H9 (cell line): ENCODE measurements at regions not wholly inside any gene's neighbourhood (a gene's known extent, or its start where the extent isn't known, plus 50 kb on each side); places are given as distances from the start of the nearest gene placed in this dataset.

ENCODE experiments used
- DNase-seq: peaks from one replicate; pipeline ENCODE4 v3.0.0-alpha.2; 2017
- H2AFZ ChIP-seq: one replicate; pipeline ENCODE4 v1.6.1; 2013; ENCODE audit warnings: mild to moderate bottlenecking, low read length, control low read depth, moderate library complexity
- H2AK5ac ChIP-seq: 2 replicates; pipeline ENCODE4 v1.6.1; 2013; ENCODE audit warnings: low read length, control low read depth, mixed read lengths; ENCODE audit not compliant: insufficient read length
- H2BK120ac ChIP-seq: one replicate; pipeline ENCODE4 v1.6.1; 2013; ENCODE audit warnings: low read depth, mild to moderate bottlenecking, low read length, control low read depth, inconsistent platforms; ENCODE audit not compliant: poor library complexity, severe bottlenecking
- H2BK12ac ChIP-seq: 2 replicates; pipeline ENCODE4 v1.6.1; 2013; ENCODE audit warnings: low read length, control low read depth, mixed read lengths, low read depth; ENCODE audit not compliant: insufficient read length
- H2BK15ac ChIP-seq: 2 replicates; pipeline ENCODE4 v1.6.1; 2013; ENCODE audit warnings: low read depth, low read length, control low read depth
- H2BK20ac ChIP-seq: one replicate; pipeline ENCODE4 v1.6.1; 2013; ENCODE audit warnings: low read depth, mild to moderate bottlenecking, low read length, control low read depth, inconsistent platforms; ENCODE audit not compliant: poor library complexity, severe bottlenecking
- H2BK5ac ChIP-seq: 2 replicates; pipeline ENCODE4 v1.6.1; 2013; ENCODE audit warnings: low read length, control low read depth, mixed read lengths; ENCODE audit not compliant: insufficient read length
- H3K14ac ChIP-seq: 2 replicates; pipeline ENCODE4 v1.6.1; 2013; ENCODE audit warnings: low read length, control low read depth; ENCODE audit not compliant: insufficient read depth
- H3K18ac ChIP-seq: 2 replicates; pipeline ENCODE4 v1.6.1; 2013; ENCODE audit warnings: low read depth, mild to moderate bottlenecking, mixed read lengths, low read length, control low read depth; ENCODE audit not compliant: insufficient read length
- H3K23ac ChIP-seq: 2 replicates; pipeline ENCODE4 v1.6.1; 2013; ENCODE audit warnings: low read length, control low read depth, mixed read lengths, low read depth; ENCODE audit not compliant: insufficient read length
- H3K23me2 ChIP-seq: 2 replicates; pipeline ENCODE4 v1.6.1; 2013; ENCODE audit warnings: low read depth, mild to moderate bottlenecking, mixed read lengths, low read length, control low read depth; ENCODE audit not compliant: insufficient read length, poor library complexity, severe bottlenecking
- H3K27ac ChIP-seq: 2 replicates; pipeline ENCODE4 v1.5.1; 2013; ENCODE audit warnings: low read length, control low read depth, mixed read lengths, low read depth; ENCODE audit not compliant: insufficient read length
- H3K27me3 ChIP-seq: 2 replicates; pipeline ENCODE4 v1.6.1; 2013; ENCODE audit warnings: low read length, control low read depth, inconsistent platforms; ENCODE audit not compliant: insufficient read depth
- H3K4ac ChIP-seq: 2 replicates; pipeline ENCODE4 v1.6.1; 2013; ENCODE audit warnings: low read depth, mild to moderate bottlenecking, control low read depth, inconsistent platforms, low read length, moderate library complexity
- H3K4me1 ChIP-seq: 2 replicates; pipeline ENCODE4 v1.6.1; 2013; ENCODE audit warnings: low read length, control low read depth, inconsistent platforms; ENCODE audit not compliant: insufficient read depth
- H3K4me2 ChIP-seq: 2 replicates; pipeline ENCODE4 v1.6.1; 2013; ENCODE audit warnings: low read length, control low read depth, mixed read lengths; ENCODE audit not compliant: insufficient read length, insufficient read depth
- H3K56ac ChIP-seq: 2 replicates; pipeline ENCODE4 v1.6.1; 2013; ENCODE audit warnings: low read depth, mild to moderate bottlenecking, mixed read lengths, low read length, control low read depth; ENCODE audit not compliant: insufficient read length
- H3K79me1 ChIP-seq: 2 replicates; pipeline ENCODE4 v1.6.1; 2013; ENCODE audit warnings: low read depth, mild to moderate bottlenecking, moderate library complexity, low read length, control low read depth, inconsistent platforms; ENCODE audit not compliant: insufficient read depth, poor library complexity, severe bottlenecking
- H3K79me2 ChIP-seq: 2 replicates; pipeline ENCODE4 v1.6.1; 2013; ENCODE audit warnings: low read length, control low read depth, inconsistent platforms; ENCODE audit not compliant: insufficient read depth
- H3K9ac ChIP-seq: 2 replicates; pipeline ENCODE4 v1.6.1; 2013; ENCODE audit warnings: low read length, control low read depth, mixed read lengths; ENCODE audit not compliant: insufficient read length; ENCODE audit errors: extremely low read depth
- H3K9me3 ChIP-seq: one replicate; pipeline ENCODE4 v1.6.1; 2013; ENCODE audit warnings: low read depth, low read length, inconsistent platforms; ENCODE audit not compliant: control insufficient read depth
- H3T11ph ChIP-seq: one replicate; pipeline ENCODE4 v1.6.1; 2013; ENCODE audit warnings: mild to moderate bottlenecking, low read length, control low read depth, inconsistent platforms
- H4K20me1 ChIP-seq: one replicate; pipeline ENCODE4 v1.6.1; 2013; ENCODE audit not compliant: control insufficient read depth, insufficient read length, insufficient read depth
- H4K5ac ChIP-seq: 2 replicates; pipeline ENCODE4 v1.6.1; 2013; ENCODE audit warnings: low read depth, mild to moderate bottlenecking, mixed read lengths, low read length, control low read depth; ENCODE audit not compliant: insufficient read length
- H4K8ac ChIP-seq: replicated peaks from 2 replicates; pipeline ENCODE4 v1.6.1; 2013; ENCODE audit warnings: low read length, control low read depth, mixed read lengths, low read depth; ENCODE audit not compliant: insufficient read length
- H4K91ac ChIP-seq: 2 replicates; pipeline ENCODE4 v1.6.1; 2013; ENCODE audit warnings: low read depth, mild to moderate bottlenecking, moderate library complexity, mixed read lengths, low read length, control low read depth; ENCODE audit not compliant: insufficient read length
- H3K27ac Mint-ChIP-seq, 3 experiments: 2 replicates in 2 of 3; 3 replicates in 1 of 3; pipeline ENCODE4 v1.8.0; 2020 to 2021; ENCODE audit warnings: mixed read lengths in 3 of 3, mild to moderate bottlenecking in 1 of 3, moderate library complexity in 1 of 3
- H3K27me3 Mint-ChIP-seq: 2 replicates; pipeline ENCODE4 v1.8.0; 2021; ENCODE audit warnings: low read depth, mild to moderate bottlenecking, moderate library complexity, mixed read lengths
- H3K36me3 Mint-ChIP-seq, 3 experiments: 2 replicates in 2 of 3; 3 replicates in 1 of 3; pipeline ENCODE4 v1.8.0; 2020 to 2021; ENCODE audit warnings: low read depth in 3 of 3, mixed read lengths in 3 of 3; ENCODE audit not compliant: insufficient read depth in 1 of 3
- H3K4me1 Mint-ChIP-seq, 2 experiments: 2 replicates each; pipeline ENCODE4 v1.8.0; 2020; ENCODE audit warnings: mixed read lengths in 2 of 2
- H3K4me3 Mint-ChIP-seq, 2 experiments: 2 replicates in 1 of 2; 3 replicates in 1 of 2; pipeline ENCODE4 v1.8.0; 2020 to 2021; ENCODE audit warnings: mild to moderate bottlenecking in 2 of 2, mixed read lengths in 2 of 2, moderate library complexity in 1 of 2
- H3K9me3 Mint-ChIP-seq, 2 experiments: 2 replicates in 1 of 2; 3 replicates in 1 of 2; pipeline ENCODE4 v1.8.0; 2020; ENCODE audit warnings: mild to moderate bottlenecking in 2 of 2, mixed read lengths in 2 of 2, moderate library complexity in 1 of 2
- WGBS: extraction: QIAGEN DNeasy Blood & Tissue Kit; methylation state at CpG from one replicate; pipeline ENCODE4 v1.1.7; 2013; ENCODE audit warnings: missing lambda C conversion rate, low lambda C conversion rate, mixed read lengths; ENCODE audit not compliant: insufficient read length; ENCODE audit errors: extremely low coverage; 5-methylcytosine and 5-hydroxymethylcytosine counted together
- TF ChIP-seq, protein P1 (sequence below): fragments of 200-600 bp; sonication (generic); conservative IDR thresholded peaks from 3 replicates; pipeline ENCODE4 v1.8.0; 2021; ENCODE audit warnings: antibody characterized with exemption, mild to moderate bottlenecking

DNA sequence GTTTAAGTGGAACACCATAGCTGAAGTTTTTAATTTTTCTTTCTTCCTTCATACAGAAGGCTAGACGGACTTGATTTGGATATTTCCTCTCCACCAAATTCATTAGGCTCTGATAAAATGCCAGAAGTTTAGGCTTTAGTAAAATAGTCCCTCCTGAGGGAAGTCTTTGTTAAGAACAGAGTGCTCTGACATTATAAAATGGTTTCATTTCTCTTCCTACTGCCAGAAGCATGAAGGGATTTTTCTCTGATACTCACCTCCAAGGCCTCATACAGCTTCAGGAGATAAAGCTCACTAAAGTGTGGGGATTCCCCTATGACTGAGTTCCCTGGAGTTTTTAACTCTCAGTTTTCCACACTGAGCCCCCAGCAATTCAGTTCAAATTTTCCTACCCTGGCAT is 1489.6 kb downstream of the REEP3 start:
- Histone ChIP-seq H3K14ac (no peak overlapping the region), H2BK15ac (no peak overlapping the region), H3K4ac (no peak overlapping the region), H4K5ac (no peak overlapping the region), H3K27ac (no peak overlapping the region), H2AFZ (no peak overlapping the region), H3T11ph (no peak overlapping the region), H3K4me2 (no peak overlapping the region), H3K79me2 (no peaks in the 10 kb centered on the region), H4K20me1 (no peaks in the 10 kb centered on the region), H2BK20ac (no peak overlapping the region), H3K9me3 (no peaks in the 10 kb centered on the region), H2BK5ac (no peak overlapping the region), H3K4me1 (no peaks in the 10 kb centered on the region), H2BK12ac (no peak overlapping the region), H2BK120ac (no peak overlapping the region), H4K91ac (no peak overlapping the region), H3K56ac (no peak overlapping the region), H3K79me1 (no peaks in the 10 kb centered on the region), H2AK5ac (no peak overlapping the region), H3K27me3 (no peaks in the 10 kb centered on the region), H3K9ac (no peak overlapping the region), H3K23me2 (no peaks in the 10 kb centered on the region), H4K8ac (no peak overlapping the region), H3K23ac (no peak overlapping the region), H3K18ac (no peak overlapping the region)
- no peak for DNase-seq
- TF ChIP-seq, protein P1, sequence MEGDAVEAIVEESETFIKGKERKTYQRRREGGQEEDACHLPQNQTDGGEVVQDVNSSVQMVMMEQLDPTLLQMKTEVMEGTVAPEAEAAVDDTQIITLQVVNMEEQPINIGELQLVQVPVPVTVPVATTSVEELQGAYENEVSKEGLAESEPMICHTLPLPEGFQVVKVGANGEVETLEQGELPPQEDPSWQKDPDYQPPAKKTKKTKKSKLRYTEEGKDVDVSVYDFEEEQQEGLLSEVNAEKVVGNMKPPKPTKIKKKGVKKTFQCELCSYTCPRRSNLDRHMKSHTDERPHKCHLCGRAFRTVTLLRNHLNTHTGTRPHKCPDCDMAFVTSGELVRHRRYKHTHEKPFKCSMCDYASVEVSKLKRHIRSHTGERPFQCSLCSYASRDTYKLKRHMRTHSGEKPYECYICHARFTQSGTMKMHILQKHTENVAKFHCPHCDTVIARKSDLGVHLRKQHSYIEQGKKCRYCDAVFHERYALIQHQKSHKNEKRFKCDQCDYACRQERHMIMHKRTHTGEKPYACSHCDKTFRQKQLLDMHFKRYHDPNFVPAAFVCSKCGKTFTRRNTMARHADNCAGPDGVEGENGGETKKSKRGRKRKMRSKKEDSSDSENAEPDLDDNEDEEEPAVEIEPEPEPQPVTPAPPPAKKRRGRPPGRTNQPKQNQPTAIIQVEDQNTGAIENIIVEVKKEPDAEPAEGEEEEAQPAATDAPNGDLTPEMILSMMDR: no peak
- Mint-ChIP-seq H3K27me3 (no peaks in the 10 kb centered on the region), H3K36me3 (peaks cover 0 to 2% (median 0%) of the 10 kb centered on the region in 3 experiments; a peak in 1 of 7 replicates), H3K9me3 (peaks cover 3 to 5% of the 10 kb centered on the region in 2 experiments; a peak in 3 of 5 replicates), H3K4me1 (no peaks in the 10 kb centered on the region), H3K27ac (no peak overlapping the region), H3K4me3 (no peak overlapping the region)
- no CpG with 5 or more reads among the region's 1 CpG for WGBS
